ENCODE measurements at regions not wholly inside any gene's neighbourhood (a gene's known extent, or its start where the extent isn't known, plus 50 kb on each side); places are given as distances from the start of the nearest gene placed in this dataset.

DNA sequence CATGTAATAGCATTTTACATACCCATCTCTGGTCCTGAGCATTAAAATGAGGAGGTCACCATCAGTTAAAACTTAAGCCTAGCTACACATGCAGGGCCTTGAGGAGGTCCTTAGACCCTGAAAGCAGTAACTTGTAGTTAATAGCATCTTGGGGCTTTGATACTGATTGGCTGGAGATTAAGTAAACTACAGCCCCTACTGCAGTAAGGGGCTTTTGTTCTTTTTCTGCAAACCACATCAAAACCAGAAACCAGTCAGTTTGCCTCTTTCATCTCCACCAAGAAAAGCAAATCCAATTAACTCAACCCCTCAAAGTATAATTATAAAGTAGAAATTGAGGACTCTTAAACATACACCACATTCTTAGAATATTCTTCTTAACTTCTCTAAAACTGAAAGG is 622.7 kb downstream of the ZPLD1 start:
- no peak for TF ChIP-seq EZH2 (IDR thresholded peaks at IDR 0.05; ENCODE audit: low read length)
- TF ChIP-seq, protein P1, sequence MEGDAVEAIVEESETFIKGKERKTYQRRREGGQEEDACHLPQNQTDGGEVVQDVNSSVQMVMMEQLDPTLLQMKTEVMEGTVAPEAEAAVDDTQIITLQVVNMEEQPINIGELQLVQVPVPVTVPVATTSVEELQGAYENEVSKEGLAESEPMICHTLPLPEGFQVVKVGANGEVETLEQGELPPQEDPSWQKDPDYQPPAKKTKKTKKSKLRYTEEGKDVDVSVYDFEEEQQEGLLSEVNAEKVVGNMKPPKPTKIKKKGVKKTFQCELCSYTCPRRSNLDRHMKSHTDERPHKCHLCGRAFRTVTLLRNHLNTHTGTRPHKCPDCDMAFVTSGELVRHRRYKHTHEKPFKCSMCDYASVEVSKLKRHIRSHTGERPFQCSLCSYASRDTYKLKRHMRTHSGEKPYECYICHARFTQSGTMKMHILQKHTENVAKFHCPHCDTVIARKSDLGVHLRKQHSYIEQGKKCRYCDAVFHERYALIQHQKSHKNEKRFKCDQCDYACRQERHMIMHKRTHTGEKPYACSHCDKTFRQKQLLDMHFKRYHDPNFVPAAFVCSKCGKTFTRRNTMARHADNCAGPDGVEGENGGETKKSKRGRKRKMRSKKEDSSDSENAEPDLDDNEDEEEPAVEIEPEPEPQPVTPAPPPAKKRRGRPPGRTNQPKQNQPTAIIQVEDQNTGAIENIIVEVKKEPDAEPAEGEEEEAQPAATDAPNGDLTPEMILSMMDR (optimal IDR thresholded peaks at IDR 0.05 in 1 of 3, IDR thresholded peaks at IDR 0.05 in 1 of 3, conservative IDR thresholded peaks at IDR 0.05 in 1 of 3; ENCODE audit: extremely low read depth in 1 of 3, insufficient read depth in 2 of 3, low read length in 3 of 3), result no peak
